ENCODE measurements at regions not wholly inside any gene's neighbourhood (a gene's known extent, or its start where the extent isn't known, plus 50 kb on each side); places are given as distances from the start of the nearest gene placed in this dataset.

DNA sequence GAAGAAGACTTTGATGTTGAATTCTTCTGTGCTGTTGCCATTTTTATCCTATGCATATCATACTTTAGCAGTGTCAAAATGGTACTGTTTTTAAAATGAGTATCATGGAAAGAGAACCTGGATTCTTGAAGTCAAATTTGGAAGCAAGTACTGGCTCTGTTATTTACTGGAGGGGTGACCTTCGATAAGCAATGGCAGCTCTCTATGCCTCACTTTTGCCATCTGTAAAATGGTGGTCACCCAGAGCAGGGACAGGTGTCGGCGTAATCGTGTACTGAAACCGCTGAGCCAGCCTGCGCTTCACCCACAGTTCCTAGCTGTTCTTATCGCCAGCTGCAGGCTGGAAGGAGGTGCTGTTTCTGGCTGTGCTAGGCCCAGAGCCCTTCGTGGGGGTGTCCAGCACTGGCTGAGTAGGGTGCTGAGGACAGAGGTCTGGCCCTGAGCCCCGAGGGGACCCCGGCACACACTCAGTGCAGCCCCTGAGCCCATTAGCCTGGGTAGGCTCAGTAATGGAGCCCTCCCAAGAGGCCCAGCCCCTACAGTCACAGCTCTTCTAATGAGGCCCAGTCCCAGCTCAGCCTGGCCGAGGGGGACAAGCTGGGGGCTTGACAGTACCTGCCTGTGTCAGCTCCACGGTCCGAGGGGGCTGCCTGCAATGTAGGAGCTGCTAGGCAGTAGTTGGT is 183.5 kb downstream of the PHETA1 start:
- Histone ChIP-seq H2AFZ (ENCODE audit: low read depth, low read length) (no peak overlapping the region), H4K20me1 (ENCODE audit: insufficient read depth, low read length) (no peaks in the 10 kb centered on the region), H3K4me1 (ENCODE audit: low read length) (no peaks in the 10 kb centered on the region), H3K9ac (ENCODE audit: low read length) (no peak overlapping the region), H3K9me3 (ENCODE audit: insufficient read depth, low read length) (no peaks in the 10 kb centered on the region), H3K4me3 (ENCODE audit: low read length) (no peak overlapping the region), H3K27me3 (ENCODE audit: low read depth, low read length) (peaks cover 13% of the 10 kb centered on the region; the same call in 1 of the 2 replicates), H3K27ac (ENCODE audit: low read length) (no peak overlapping the region), H3K36me3 (replicated peaks; ENCODE audit: low read depth, low read length) (no peaks in the 10 kb centered on the region), H3K4me2 (ENCODE audit: low read length) (no peak overlapping the region), H3K79me2 (ENCODE audit: low read length) (no peaks in the 10 kb centered on the region)
- TF ChIP-seq, protein P1, sequence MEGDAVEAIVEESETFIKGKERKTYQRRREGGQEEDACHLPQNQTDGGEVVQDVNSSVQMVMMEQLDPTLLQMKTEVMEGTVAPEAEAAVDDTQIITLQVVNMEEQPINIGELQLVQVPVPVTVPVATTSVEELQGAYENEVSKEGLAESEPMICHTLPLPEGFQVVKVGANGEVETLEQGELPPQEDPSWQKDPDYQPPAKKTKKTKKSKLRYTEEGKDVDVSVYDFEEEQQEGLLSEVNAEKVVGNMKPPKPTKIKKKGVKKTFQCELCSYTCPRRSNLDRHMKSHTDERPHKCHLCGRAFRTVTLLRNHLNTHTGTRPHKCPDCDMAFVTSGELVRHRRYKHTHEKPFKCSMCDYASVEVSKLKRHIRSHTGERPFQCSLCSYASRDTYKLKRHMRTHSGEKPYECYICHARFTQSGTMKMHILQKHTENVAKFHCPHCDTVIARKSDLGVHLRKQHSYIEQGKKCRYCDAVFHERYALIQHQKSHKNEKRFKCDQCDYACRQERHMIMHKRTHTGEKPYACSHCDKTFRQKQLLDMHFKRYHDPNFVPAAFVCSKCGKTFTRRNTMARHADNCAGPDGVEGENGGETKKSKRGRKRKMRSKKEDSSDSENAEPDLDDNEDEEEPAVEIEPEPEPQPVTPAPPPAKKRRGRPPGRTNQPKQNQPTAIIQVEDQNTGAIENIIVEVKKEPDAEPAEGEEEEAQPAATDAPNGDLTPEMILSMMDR (IDR thresholded peaks at IDR 0.05; ENCODE audit: low read depth, low read length) = no peak
- no peak for TF ChIP-seq EZH2phosphoT487 (IDR thresholded peaks at IDR 0.05; ENCODE audit: low read depth)

DNA sequence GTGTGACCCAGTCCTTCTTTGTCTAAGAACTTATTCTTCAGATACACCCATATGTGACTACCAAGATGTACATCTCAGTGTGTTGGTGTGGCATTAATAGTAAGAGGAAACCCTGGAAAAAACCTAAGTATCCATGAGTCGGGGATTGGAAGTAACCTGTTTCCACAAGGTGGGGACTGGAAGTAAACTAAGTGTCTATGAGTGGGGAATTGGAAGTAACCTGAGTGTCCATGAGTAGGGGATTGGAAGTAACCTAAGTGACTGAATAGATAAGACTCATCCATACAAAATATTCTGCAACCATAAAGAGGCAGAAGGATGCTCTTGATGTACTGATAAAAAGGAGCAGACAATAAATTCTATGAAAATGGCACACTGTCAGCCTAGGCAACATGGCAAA is 184.7 kb downstream of the PHETA1 start:
- peaks cover under 1% of the 10 kb centered on the region; the same call in 1 of the 2 replicates for H3K27me3 ChIP-seq (ENCODE audit: low read depth, low read length)

GRCh38 chr12:111183094-111183493 is 185.8 kb downstream of the PHETA1 start:
- H3K79me2 ChIP-seq (ENCODE audit: low read length) = no peaks in the 10 kb centered on the region
- no peaks in the 10 kb centered on the region for H3K9me3 ChIP-seq (ENCODE audit: insufficient read depth, low read length)
- no peaks in the 10 kb centered on the region for H3K36me3 ChIP-seq (replicated peaks; ENCODE audit: low read depth, low read length)
- no peaks in the 10 kb centered on the region for H3K4me1 ChIP-seq (ENCODE audit: low read length)
- no peak overlapping the region for H3K4me2 ChIP-seq (ENCODE audit: low read length)
- H3K27ac ChIP-seq (ENCODE audit: low read length) = no peak overlapping the region
- H3K27me3 ChIP-seq (ENCODE audit: low read depth, low read length) = no peaks in the 10 kb centered on the region; the same call in 1 of the 2 replicates
- H4K20me1 ChIP-seq (ENCODE audit: insufficient read depth, low read length) = no peaks in the 10 kb centered on the region
- H3K4me3 ChIP-seq (ENCODE audit: low read length) = no peak overlapping the region
- no peak overlapping the region for H2AFZ ChIP-seq (ENCODE audit: low read depth, low read length)
- no peak overlapping the region for H3K9ac ChIP-seq (ENCODE audit: low read length)
- TF ChIP-seq, protein P1 (IDR thresholded peaks at IDR 0.05; ENCODE audit: low read depth, low read length) = no peak
- TF ChIP-seq EZH2phosphoT487 (IDR thresholded peaks at IDR 0.05; ENCODE audit: low read depth) = no peak

More for the DNA sequence above, 184.7 kb downstream of the PHETA1 start:
- TF ChIP-seq EZH2phosphoT487 (IDR thresholded peaks at IDR 0.05; ENCODE audit: low read depth) = no peak
- TF ChIP-seq, protein P1 (IDR thresholded peaks at IDR 0.05; ENCODE audit: low read depth, low read length) = no peak
- Histone ChIP-seq H3K79me2 (ENCODE audit: low read length) (no peaks in the 10 kb centered on the region), H3K4me3 (ENCODE audit: low read length) (no peak overlapping the region), H3K4me1 (ENCODE audit: low read length) (no peaks in the 10 kb centered on the region), H4K20me1 (ENCODE audit: insufficient read depth, low read length) (no peaks in the 10 kb centered on the region), H3K27ac (ENCODE audit: low read length) (no peak overlapping the region), H3K4me2 (ENCODE audit: low read length) (no peak overlapping the region), H2AFZ (ENCODE audit: low read depth, low read length) (no peak overlapping the region), H3K9me3 (ENCODE audit: insufficient read depth, low read length) (no peaks in the 10 kb centered on the region), H3K36me3 (replicated peaks; ENCODE audit: low read depth, low read length) (no peaks in the 10 kb centered on the region), H3K9ac (ENCODE audit: low read length) (no peak overlapping the region)

- Histone ChIP-seq H3K27ac (ENCODE audit: low read length) (no peak overlapping the region), H3K9me3 (ENCODE audit: insufficient read depth, low read length) (no peaks in the 10 kb centered on the region), H3K4me3 (ENCODE audit: low read length) (no peak overlapping the region), H3K4me1 (ENCODE audit: low read length) (no peaks in the 10 kb centered on the region), H3K27me3 (ENCODE audit: low read depth, low read length) (no peaks in the 10 kb centered on the region; the same call in 1 of the 2 replicates), H2AFZ (ENCODE audit: low read depth, low read length) (no peak overlapping the region), H4K20me1 (ENCODE audit: insufficient read depth, low read length) (no peaks in the 10 kb centered on the region), H3K4me2 (ENCODE audit: low read length) (no peak overlapping the region), H3K36me3 (replicated peaks; ENCODE audit: low read depth, low read length) (no peaks in the 10 kb centered on the region), H3K79me2 (ENCODE audit: low read length) (no peaks in the 10 kb centered on the region), H3K9ac (ENCODE audit: low read length) (no peak overlapping the region)
- TF ChIP-seq, protein P1 (IDR thresholded peaks at IDR 0.05; ENCODE audit: low read depth, low read length) = no peak
- no peak for TF ChIP-seq EZH2phosphoT487 (IDR thresholded peaks at IDR 0.05; ENCODE audit: low read depth)
These were observed 186.5 kb downstream of the PHETA1 start for GRCh38 chr12:111182382-111182781.

Measured in OCI-LY3 (cell line).